ENCODE measurements at regions not wholly inside any gene's neighbourhood (a gene's known extent, or its start where the extent isn't known, plus 50 kb on each side); places are given as distances from the start of the nearest gene placed in this dataset.
"Not testable (repeated sequence)": the region's sequence is repeated elsewhere in the genome, so short reads cannot be mapped to it uniquely, and the experiment has no call there.

DNA sequence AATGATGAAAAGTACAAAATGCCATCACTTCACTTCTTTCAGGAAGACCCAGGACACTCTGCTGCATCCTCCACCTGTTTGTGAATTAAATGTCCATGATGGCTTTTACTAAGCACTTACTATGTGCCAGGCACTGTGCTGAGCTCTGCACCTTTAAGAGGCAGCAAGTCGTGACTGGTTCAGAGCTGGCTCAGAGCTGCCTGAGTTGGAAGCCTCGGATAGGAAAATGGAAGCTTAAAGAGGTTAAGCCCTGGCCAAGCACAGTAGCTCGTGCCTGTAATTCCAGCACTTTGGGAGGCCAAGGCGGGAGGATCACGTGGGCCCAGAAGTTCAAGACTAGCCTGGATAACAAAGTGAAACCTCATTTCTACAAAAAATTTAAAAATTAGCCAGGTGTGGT lies 95.6 kb downstream of the SNX5 start:
- DNase-seq = no peak

- no peak for DNase-seq
Observed at GRCh38 chr20:17872434-17872833, 96.2 kb downstream of the SNX5 start.

- DNase-seq = no peak
Observed at GRCh38 chr20:17871886-17872285, 96.7 kb downstream of the SNX5 start.

GRCh38 chr20:17871181-17871580 lies 97.4 kb downstream of the SNX5 start:
- DNase-seq = no peak

- no peak for DNase-seq
Observed at GRCh38 chr20:17870086-17870740, 98.4 kb downstream of the SNX5 start.

DNA sequence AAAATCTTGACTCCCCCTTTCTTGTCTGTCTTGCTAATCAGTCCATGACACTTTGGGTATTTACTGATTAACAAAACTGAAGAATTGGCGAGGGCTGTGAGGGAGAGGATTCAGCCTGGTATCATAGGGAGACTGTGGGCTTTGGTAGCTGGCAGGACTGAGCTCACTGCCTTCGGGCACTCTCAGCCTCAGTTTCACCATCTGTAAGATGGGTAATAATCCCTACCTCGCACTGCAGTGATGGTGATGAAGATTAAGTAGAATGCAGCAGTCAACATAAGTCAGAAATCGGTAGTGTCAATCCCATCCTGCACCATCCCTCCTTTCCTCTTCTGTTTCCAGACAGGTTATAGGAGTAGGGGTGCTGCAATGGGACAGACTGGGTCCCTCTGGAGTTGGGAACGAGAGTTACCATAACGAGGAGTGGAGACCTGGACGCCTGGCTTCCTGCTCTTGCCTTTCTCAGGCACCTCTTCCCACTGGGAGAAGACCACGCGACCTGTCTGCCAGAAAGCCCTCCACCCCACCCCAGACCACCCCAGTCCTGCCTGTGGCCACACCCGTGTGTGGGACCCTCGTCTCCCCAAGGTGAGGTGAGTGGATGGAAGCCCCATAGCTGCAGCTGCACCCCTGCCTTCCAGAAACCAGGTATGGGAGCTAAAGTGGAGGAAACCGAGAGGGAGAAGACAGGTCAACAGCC lies 99.1 kb downstream of the SNX5 start:
- no peak for DNase-seq

DNA sequence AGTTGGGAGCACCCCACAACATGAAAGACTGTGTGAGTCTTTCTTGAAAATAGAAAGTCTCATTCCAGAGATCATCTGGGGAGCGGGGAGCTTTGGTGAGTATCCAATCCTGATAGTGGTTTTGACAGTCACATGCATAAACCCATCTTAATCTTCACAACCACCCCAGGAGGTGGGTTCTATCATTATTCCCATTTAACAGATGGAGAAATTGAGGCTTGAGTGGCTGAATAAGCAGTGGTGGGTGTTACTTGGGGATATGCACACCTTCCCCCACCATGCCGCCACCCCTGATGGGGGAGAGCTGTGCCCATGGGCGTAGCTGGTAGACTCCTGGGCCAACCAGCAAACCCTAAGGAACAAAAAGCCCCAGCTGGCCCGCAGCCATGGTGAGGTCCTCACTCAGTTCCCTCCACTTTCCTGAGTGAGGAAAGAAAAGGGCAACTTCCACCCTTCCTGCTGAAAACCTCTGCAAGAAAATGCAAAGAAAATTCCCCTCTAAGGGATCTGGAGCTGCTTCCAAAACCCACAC lies 99.8 kb downstream of the SNX5 start:
- DNase-seq = no peak

DNA sequence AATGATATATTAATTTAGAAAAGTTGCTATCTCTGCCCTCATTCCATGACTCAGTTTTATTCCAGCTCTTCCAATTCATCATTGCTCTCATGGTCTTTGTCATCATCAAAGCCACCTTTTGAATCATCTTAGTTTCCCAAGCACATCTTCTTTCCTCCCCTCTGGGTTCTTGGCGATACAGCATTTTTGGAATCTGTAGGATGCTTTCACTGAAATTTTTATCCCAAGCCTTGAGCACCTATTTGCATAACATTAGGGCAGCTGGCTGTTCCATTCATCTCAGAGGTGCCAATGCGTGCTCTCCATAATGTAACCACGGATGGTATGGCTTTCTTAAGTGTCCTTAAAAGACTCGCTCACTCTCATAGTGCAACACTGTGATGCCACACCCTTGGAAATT lies 100.4 kb downstream of the SNX5 start:
- no peak for DNase-seq

- no peak for DNase-seq
Observed at GRCh38 chr20:17867131-17867925, 101.3 kb downstream of the SNX5 start.

DNA sequence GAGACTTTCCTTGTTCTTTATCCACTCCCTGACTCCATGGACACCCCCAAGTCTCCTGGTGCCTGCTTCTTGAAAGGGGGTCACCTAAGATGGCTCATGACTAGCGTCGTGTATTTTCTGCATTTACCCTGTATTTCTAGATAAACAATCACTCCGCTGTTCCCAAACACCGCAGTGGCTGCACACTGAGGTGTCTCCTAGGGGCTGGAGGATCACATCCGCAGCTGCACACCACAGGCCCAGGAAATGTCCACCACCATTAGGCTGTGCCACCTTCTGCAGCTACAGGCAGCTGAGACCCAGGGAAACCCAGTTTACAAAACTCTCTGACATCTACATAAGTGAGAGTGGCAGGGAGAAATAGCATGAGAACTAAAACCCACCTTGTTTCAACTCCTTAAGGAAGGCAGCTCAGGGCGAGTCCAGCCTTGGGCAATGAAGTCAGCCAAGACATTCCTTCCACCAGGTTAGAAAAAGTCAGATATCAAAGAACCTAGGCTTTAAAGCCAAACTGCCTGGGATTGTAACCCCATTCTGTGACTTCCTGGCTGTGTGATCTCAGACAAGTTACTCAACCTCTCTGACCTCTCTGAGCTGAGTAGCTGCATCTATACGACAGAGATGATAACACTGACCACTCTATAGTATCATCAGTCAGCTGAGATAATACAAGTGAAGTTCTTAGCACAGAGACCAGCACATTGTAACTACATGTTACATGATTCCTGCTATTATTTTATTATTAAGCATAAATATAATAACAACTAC lies 102.2 kb downstream of the SNX5 start:
- DNase-seq = no peak

DNA sequence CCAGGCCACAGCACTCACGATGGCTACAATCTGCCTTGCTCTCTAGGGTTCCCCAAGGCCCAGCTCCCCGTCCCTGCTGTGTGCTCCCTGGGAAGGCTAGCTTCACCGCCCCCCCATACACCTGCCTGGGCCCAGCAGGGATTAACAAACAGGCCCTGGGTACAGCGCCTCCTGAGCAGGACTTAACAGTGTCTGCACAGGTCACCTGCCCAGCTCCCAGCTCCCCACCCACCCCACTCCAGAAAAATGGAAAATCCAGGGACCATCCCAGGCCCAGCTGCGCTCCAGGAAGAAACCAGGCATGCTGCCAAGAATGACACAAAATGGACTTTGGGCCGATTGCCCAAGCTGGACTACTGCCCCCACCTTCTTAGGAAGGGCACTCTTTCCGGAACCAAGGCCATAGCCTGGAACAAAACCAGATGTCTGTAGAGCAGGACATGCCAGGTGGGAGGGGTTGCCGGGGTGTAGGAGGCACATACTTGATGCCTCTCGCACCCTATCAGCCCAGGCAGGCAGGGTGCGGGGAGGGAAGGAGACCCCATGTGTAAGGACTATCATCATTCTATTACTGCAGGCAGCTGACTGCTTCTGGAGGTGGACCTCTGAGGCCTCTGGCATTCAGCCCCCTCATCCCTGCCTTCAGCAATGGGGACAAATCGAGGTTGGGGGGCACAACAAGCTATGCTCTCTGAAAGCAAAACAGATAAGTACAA lies 104.9 kb downstream of the SNX5 start:
- no peak for DNase-seq

DNA sequence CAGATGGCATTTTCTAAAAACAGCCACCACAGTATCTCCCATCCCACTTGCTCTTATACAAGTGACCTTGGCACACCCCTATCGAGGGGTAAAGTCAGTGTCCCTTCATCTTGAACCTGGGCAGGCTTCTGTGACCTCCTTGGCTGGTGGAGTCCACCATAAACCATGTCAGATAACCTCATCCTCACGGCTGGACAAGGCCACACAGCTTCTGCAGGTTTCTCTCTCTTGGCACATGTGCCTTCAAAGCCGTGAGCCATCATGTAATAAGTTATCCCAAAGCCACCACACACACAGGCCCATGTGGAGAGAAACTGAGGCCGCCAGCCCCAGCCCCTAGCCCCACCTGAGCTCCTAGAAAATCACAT lies 105.4 kb downstream of the SNX5 start:
- DNase-seq = no peak

DNA sequence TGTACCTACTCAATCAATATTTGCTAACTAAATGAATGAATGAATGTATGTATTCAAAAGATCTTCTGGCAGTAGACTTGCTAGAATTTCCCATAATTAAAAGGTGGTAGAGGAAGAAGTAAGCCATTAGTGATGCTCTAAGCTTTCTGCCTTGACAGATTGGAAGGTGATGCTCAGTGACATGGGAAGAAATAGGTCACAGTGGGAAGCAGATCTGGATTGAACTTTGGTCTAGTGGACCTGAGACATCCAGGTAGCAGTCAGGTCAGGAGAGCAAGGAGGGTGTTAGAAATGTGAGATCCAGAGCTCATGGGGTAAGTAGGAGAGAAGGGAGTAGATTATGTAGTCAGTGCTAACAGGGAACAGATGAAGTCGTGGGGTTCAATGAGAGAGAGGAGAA lies 106.4 kb downstream of the SNX5 start:
- no peak for DNase-seq

DNA sequence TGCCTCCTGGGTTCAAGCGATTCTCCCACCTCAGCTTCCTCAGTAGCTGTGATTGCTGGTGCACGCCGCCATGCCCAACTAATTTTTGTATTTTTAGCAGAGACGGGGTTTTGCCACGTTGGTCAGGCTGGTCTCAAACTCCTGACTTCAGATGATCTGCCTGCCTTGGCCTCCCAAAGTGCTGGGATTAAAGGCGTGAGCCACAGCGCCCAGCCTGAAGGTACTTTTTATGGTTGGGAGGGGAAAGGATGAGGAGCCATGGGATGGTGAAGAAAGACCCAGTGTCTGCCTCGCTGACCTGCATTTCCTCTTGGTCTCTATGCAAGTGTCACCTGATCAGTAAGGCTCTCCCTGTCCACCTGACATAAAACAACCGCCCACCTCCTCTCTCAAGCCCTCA lies 107.0 kb downstream of the SNX5 start:
- not testable (repeated sequence) for DNase-seq

- DNase-seq = no peak
Observed at GRCh38 chr20:17860301-17861197, 108.0 kb downstream of the SNX5 start.

- peak; percentile 38 for DNase-seq
Observed at GRCh38 chr20:17859616-17860232, 108.9 kb downstream of the SNX5 start.

DNA sequence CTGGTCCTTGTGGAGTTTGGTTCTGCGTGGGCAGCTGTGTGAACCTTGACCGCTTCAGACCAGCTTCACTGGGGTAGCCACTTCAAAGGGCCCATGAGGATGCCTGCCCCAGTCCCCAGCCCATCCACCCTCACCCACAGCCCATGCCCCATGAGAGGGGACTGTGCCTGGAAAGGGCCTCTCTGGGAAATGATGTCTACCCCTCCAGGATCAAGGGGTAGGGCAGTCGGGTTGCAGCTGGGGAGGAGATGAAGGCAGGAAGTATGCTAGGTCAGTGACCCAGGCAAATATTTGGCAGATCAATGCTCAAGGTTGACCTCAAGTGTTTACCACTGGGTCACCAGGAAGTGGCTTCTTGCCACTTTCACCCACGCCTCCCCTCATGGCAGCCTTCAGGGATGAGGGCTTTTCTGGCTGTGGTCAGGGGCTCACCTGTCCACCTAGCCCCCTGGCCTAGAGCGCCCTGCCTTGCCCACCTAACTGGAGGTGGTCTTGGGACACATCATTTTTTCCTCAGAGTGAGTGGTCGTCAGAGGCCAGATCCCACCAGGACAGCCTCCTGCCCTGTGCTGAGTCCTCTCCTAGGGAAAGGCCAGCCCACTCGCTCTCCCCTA lies 109.5 kb downstream of the SNX5 start:
- DNase-seq = no peak

- no peak for DNase-seq
Observed at GRCh38 chr20:17858450-17859001, 110.1 kb downstream of the SNX5 start.

DNA sequence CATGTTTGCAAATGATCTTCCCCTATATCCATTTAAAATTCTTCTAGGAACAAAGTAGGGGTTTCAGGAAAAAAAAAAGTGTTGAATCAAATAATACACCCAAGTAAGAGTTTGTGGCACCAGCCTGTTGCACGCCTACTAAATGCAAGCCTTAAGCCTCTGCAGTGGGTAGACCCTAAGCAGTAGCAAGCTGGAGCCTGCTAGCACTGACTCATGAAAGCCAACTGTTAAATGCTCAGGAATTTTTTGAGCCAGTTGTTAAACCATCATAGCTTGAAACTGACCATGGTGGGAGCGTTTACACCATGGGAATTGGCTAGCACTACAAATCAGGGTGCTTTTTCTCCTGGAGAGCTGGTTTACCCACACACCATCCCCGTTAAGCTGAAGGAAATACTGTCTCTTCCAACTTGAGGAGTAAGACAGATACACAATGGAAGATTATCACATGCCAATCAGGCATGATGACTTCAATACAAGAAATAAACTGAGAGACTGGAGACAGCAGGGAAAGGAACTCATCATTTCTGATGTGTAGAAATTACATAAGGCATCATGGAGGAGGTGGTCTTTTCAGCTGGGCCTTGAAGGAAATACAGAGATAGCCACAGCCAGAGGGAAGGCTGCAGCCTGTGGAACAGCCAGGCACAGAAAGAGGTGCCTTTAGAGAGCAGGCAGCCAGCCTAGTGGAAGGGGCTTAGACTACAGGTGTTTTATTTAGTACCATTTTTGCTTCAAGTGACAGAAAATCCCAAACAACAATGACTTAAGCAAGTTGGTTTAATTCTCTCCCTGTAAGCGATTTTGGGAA lies 110.8 kb downstream of the SNX5 start:
- DNase-seq = no peak
